ENCODE measurements at regions not wholly inside any gene's neighbourhood (a gene's known extent, or its start where the extent isn't known, plus 50 kb on each side); places are given as distances from the start of the nearest gene placed in this dataset.
"Not testable (repeated sequence)": the region's sequence is repeated elsewhere in the genome, so short reads cannot be mapped to it uniquely, and the experiment has no call there.

- no peak for DNase-seq (ENCODE audit: low read depth in 2 of 2, low spot score in 1 of 2)
These were observed 217.6 kb downstream of the POTED start for GRCh38 chr21:13827201-13827600.

- not testable (repeated sequence) for DNase-seq (ENCODE audit: low read depth in 2 of 2, low spot score in 1 of 2)
These were observed 216.9 kb downstream of the POTED start for GRCh38 chr21:13826511-13826910.

- not testable (repeated sequence) for DNase-seq (ENCODE audit: low read depth in 2 of 2, low spot score in 1 of 2)
These were observed 215.7 kb downstream of the POTED start for GRCh38 chr21:13825218-13825778.

GRCh38 chr21:13820286-13820685 lies 210.7 kb downstream of the POTED start:
- not testable (repeated sequence) for DNase-seq (ENCODE audit: low read depth in 2 of 2, low spot score in 1 of 2)

- not testable (repeated sequence) for DNase-seq (ENCODE audit: low read depth in 2 of 2, low spot score in 1 of 2)
These were observed 202.6 kb downstream of the POTED start for GRCh38 chr21:13812191-13812590.

GRCh38 chr21:13810559-13810958 lies 201.0 kb downstream of the POTED start:
- not testable (repeated sequence) for DNase-seq (ENCODE audit: low read depth in 2 of 2, low spot score in 1 of 2)

- not testable (repeated sequence) for DNase-seq (ENCODE audit: low read depth in 2 of 2, low spot score in 1 of 2)
These were observed 196.9 kb downstream of the POTED start for GRCh38 chr21:13806444-13806843.

- not testable (repeated sequence) for DNase-seq (ENCODE audit: low read depth in 2 of 2, low spot score in 1 of 2)
These were observed 193.2 kb downstream of the POTED start for GRCh38 chr21:13802757-13803156.

Data from stimulated activated CD8-positive, alpha-beta memory T cell treated with anti-CD3 and anti-CD28 coated beads, Interleukin-4, amount 100 ng/mL, for 1 hour (primary cell).